HepG2 (cell line): ENCODE measurements at regions not wholly inside any gene's neighbourhood (a gene's known extent, or its start where the extent isn't known, plus 50 kb on each side); places are given as distances from the start of the nearest gene placed in this dataset.

Experiments
- ATAC-seq: fragments of 200-7000 bp; cut with Tn5 transposase; 3 replicates; pipeline ENCODE4 v1.9.1; 2020; ENCODE audit warnings: mild to moderate bottlenecking, moderate library complexity
- BruUV-seq: library from RNA; stranded (reverse); fragments of 400-500 nt; replicated peaks from 2 replicates; lab custom pipeline; 2021; lab: Mats Ljungman, UMichigan
- CTCF ChIA-PET: fragments of 300-600 bp; formaldehyde crosslinking; extraction: SDS; loops from one replicate; lab custom pipeline; 2021; ENCODE audit warnings: low total read pairs, inconsistent platforms, low intra/inter-chr PET ratio; lab: Yijun Ruan, JAX
- POLR2A ChIA-PET: fragments of 350-600 bp; sonication (Branson Sonifier 250); formaldehyde crosslinking; loops from one replicate; lab custom pipeline; 2020; ENCODE audit warnings: antibody characterized with exemption, inconsistent platforms; lab: Yijun Ruan, JAX
- DNase-seq: peaks from one replicate; pipeline ENCODE4 v3.0.0-alpha.2; 2015; ENCODE audit warnings: low spot score
- FAIRE-seq: peaks from 3 replicates; lab custom pipeline; 2011; peaks lifted over from hg19 to GRCh38; lab: Jason Lieb, UNC
- H2AFZ ChIP-seq: one replicate; pipeline ENCODE4 v1.6.1; 2011; ENCODE audit warnings: low read length, inconsistent platforms
- H3K27ac ChIP-seq: fragments of 300-600 bp; 3 replicates; pipeline ENCODE4 v1.8.0; 2011; ENCODE audit warnings: mixed run types, mild to moderate bottlenecking, mixed read lengths, low read length, inconsistent platforms; ENCODE audit not compliant: insufficient read depth; ENCODE audit errors: extremely low read length
- H3K27me3 ChIP-seq, 2 experiments: fragments of 200-600 bp in 1 of 2; 2 replicates in 1 of 2; 3 replicates in 1 of 2; pipeline versions ENCODE4 v1.6.0 to v1.8.0; 2011; ENCODE audit warnings: low read length in 2 of 2, mild to moderate bottlenecking in 2 of 2, moderate library complexity in 2 of 2, inconsistent platforms in 1 of 2; ENCODE audit not compliant: insufficient read depth in 2 of 2, control insufficient read depth in 1 of 2
- H3K36me3 ChIP-seq, 2 experiments: fragments of 200-600 bp in 1 of 2; replicated peaks in 1 of 2; 2 replicates in 1 of 2; 3 replicates in 1 of 2; pipeline versions ENCODE4 v1.5.1 to v1.8.0; 2011; ENCODE audit warnings: low read length in 2 of 2, inconsistent platforms in 1 of 2; ENCODE audit not compliant: insufficient read depth in 2 of 2, control insufficient read depth in 1 of 2
- H3K4me1 ChIP-seq: 2 replicates; pipeline ENCODE4 v1.5.1; 2012; ENCODE audit warnings: low read length, inconsistent platforms; ENCODE audit not compliant: insufficient read depth
- H3K4me2 ChIP-seq: 2 replicates; pipeline ENCODE4 v1.6.0; 2011; ENCODE audit warnings: low read depth, low read length, inconsistent platforms
- H3K4me3 ChIP-seq, 3 experiments: fragments of 200-600 bp in 1 of 3; sonication (generic), shearing (Covaris generic) in 1 of 3; replicated peaks in 1 of 3; 2 replicates each; pipeline ENCODE4 v1.5.1; 2011 to 2016; ENCODE audit warnings: low read length in 3 of 3, inconsistent platforms in 2 of 3, low read depth in 2 of 3, mild to moderate bottlenecking in 2 of 3, control low read depth in 1 of 3, mixed read lengths in 1 of 3; ENCODE audit not compliant: insufficient read depth in 1 of 3
- H3K79me2 ChIP-seq: one replicate; pipeline ENCODE4 v1.6.1; 2011; ENCODE audit warnings: low read length, inconsistent platforms; ENCODE audit not compliant: insufficient read depth
- H3K9ac ChIP-seq: 2 replicates; pipeline ENCODE4 v1.6.0; 2011; ENCODE audit warnings: mild to moderate bottlenecking, low read depth, low read length, inconsistent platforms; ENCODE audit not compliant: insufficient read depth
- H3K9me3 ChIP-seq: 2 replicates; pipeline ENCODE4 v1.5.1; 2012; ENCODE audit warnings: mild to moderate bottlenecking, low read length
- H4K20me1 ChIP-seq: 2 replicates; pipeline ENCODE4 v1.6.0; 2011; ENCODE audit warnings: inconsistent platforms, mild to moderate bottlenecking, low read length, moderate library complexity; ENCODE audit not compliant: insufficient read depth
- CAMTA2 ChIP-seq: sonication (generic); formaldehyde crosslinking; IDR thresholded peaks from 2 replicates; pipeline ENCODE4 v1.4.0; 2020; ENCODE audit warnings: mild to moderate bottlenecking, missing genetic modification reagents, borderline replicate concordance
- CBX5 ChIP-seq: sonication (generic); formaldehyde crosslinking; IDR thresholded peaks from 2 replicates; pipeline ENCODE4 v1.4.0; 2020; ENCODE audit warnings: missing genetic modification reagents, borderline replicate concordance
- CHD2 ChIP-seq: IDR thresholded peaks from 2 replicates; pipeline ENCODE4 v1.6.1; 2011; ENCODE audit warnings: low read depth, low read length, improper control_type of control experiment
- ETV6 ChIP-seq: sonication (generic); formaldehyde crosslinking; conservative IDR thresholded peaks from 2 replicates; pipeline ENCODE4 v1.4.0; 2020; ENCODE audit warnings: missing genetic modification reagents
- HOXA5 ChIP-seq: sonication (generic); formaldehyde crosslinking; IDR thresholded peaks from 2 replicates; pipeline ENCODE4 v1.4.0; 2020; ENCODE audit warnings: missing genetic modification reagents
- JUND ChIP-seq: sonication (generic); formaldehyde crosslinking; IDR thresholded peaks from 2 replicates; pipeline ENCODE4 v1.8.0; 2022; ENCODE audit warnings: mild to moderate bottlenecking, missing genetic modification reagents
- MAFK ChIP-seq, 2 experiments: IDR thresholded peaks in 1 of 2; conservative IDR thresholded peaks in 1 of 2; 2 replicates each; pipeline ENCODE4 v1.6.1; 2011; ENCODE audit warnings: improper control_type of control experiment in 2 of 2, low read length in 2 of 2
- MEIS2 ChIP-seq: sonication (generic); formaldehyde crosslinking; IDR thresholded peaks from 2 replicates; pipeline ENCODE4 v1.9.0; 2021; ENCODE audit warnings: mild to moderate bottlenecking, missing genetic modification reagents
- MLX ChIP-seq: IDR thresholded peaks from 2 replicates; pipeline ENCODE4 v1.6.1; 2016
- NFE2 ChIP-seq: sonication (generic); formaldehyde crosslinking; IDR thresholded peaks from 2 replicates; pipeline ENCODE4 v1.4.0; 2020; ENCODE audit warnings: missing genetic modification reagents
- NFYC ChIP-seq: IDR thresholded peaks from 2 replicates; pipeline ENCODE4 v1.6.1; 2016; ENCODE audit warnings: missing genetic modification reagents, missing compliant biosample characterization
- SOX6 ChIP-seq, 2 experiments: fragments of 450-650 bp in 1 of 2; sonication (generic) in 1 of 2; formaldehyde crosslinking in 1 of 2; IDR thresholded peaks; 2 replicates each; pipeline versions ENCODE4 v1.4.0 to v1.6.1; 2017 to 2020; ENCODE audit warnings: antibody characterized with exemption in 1 of 2, mild to moderate bottlenecking in 1 of 2, missing genetic modification reagents in 1 of 2
- THAP7 ChIP-seq: sonication (generic); formaldehyde crosslinking; IDR thresholded peaks from 2 replicates; pipeline ENCODE4 v1.8.1; 2023; ENCODE audit warnings: mild to moderate bottlenecking, missing genetic modification reagents
- ZNF326 ChIP-seq: sonication (generic); formaldehyde crosslinking; IDR thresholded peaks from 2 replicates; pipeline ENCODE4 v1.4.0; 2020; ENCODE audit warnings: missing genetic modification reagents, borderline replicate concordance
- ZZZ3 ChIP-seq: sonication (generic); formaldehyde crosslinking; IDR thresholded peaks from 2 replicates; pipeline ENCODE4 v1.4.0; 2020; ENCODE audit warnings: missing genetic modification reagents, mild to moderate bottlenecking, borderline replicate concordance
- WGBS: methylation state at CpG from one replicate; pipeline ENCODE4 v1.1.6; 2017; ENCODE audit warnings: low lambda C conversion rate; 5-methylcytosine and 5-hydroxymethylcytosine counted together
- in situ Hi-C: cut with HindIII; loops from 2 replicates; pipeline ENCODE4 v1.10.0; 2017; ENCODE audit warnings: low pct_unique_long_range_greater_than_20kb; ENCODE audit not compliant: extremely low pct_ligation_motif_present
- intact Hi-C: fragments of 100-400 bp; cut with micrococcal nuclease; formaldehyde crosslinking; loops from one replicate; pipeline ENCODE4 v1.10.0; 2022; ENCODE audit not compliant: unreplicated experiment
- TF ChIP-seq, protein P1 (sequence below): sonication (generic); formaldehyde crosslinking; IDR thresholded peaks from 2 replicates; pipeline ENCODE4 v1.4.0; 2020; ENCODE audit warnings: mild to moderate bottlenecking, missing genetic modification reagents
- TF ChIP-seq, protein P2 (sequence below): sonication (generic); formaldehyde crosslinking; IDR thresholded peaks from 2 replicates; pipeline ENCODE4 v1.4.0; 2020; ENCODE audit warnings: mild to moderate bottlenecking, missing genetic modification reagents

DNA sequence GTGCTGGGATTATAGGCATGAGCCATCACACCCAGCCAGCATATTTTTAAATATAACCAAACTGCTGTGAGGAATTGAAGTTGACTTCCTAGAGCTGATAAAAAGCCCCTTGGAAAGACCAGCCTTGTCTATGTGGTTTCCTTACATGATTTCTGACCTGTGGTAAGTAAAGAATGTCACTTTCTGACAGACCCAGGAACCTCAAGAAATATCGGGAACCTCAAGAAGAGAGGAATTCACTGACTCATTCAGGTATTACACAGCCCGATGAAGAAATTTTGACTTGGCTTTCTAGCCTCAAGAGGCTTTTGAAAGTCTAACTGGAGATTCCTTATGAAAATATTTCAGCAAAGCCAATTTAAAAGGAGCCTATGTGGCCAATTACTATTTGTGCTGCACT, 71.8 kb downstream of the FOXF2 start:
- peaks cover 1 to 22% of the 10 kb centered on the region in 2 experiments; a peak in 2 of 5 replicates for H3K27me3 ChIP-seq
- WGBS = 54% methylated on average over 2 of the region's 2 CpGs
- ATAC-seq (no peak), FAIRE-seq (no peak), DNase-seq (no peak)
- no peaks in the 10 kb centered on the region for H3K4me1 ChIP-seq
- POLR2A ChIA-PET = no interaction called here
- H3K27ac ChIP-seq = no peak overlapping the region
- no peaks in the 10 kb centered on the region for H4K20me1 ChIP-seq
- no peaks in the 10 kb centered on the region for H3K9me3 ChIP-seq
- no peaks in the 10 kb centered on the region for H3K79me2 ChIP-seq
- TF ChIP-seq JUND (no peak), CHD2 (no peak), SOX6 (IDR thresholded peaks at IDR 0.05) (no peak), SOX6 (CRISPR knock-in tag; IDR thresholded peaks at IDR 0.05) (no peak), MEIS2 (CRISPR knock-in tag) (no peak), ZNF326 (CRISPR knock-in tag) (no peak), ETV6 (CRISPR knock-in tag) (no peak), MAFK (conservative IDR thresholded peaks at IDR 0.05 in 1 of 2, IDR thresholded peaks at IDR 0.05 in 1 of 2; ENCODE audit: low read length in 2 of 2) (no peak), THAP7 (no peak), HOXA5 (CRISPR knock-in tag) (no peak), NFE2 (CRISPR knock-in tag) (no peak)
- H3K9ac ChIP-seq = no peak overlapping the region
- no peak overlapping the region for H3K4me3 ChIP-seq
- in situ Hi-C loops = no loop called here
- CTCF ChIA-PET = no interaction called here
- intact Hi-C loops = no loop called here
- no peak overlapping the region for H2AFZ ChIP-seq
- H3K36me3 ChIP-seq = no peaks in the 10 kb centered on the region
- no peak overlapping the region for H3K4me2 ChIP-seq
- no TSS peak for BruUV-seq

DNA sequence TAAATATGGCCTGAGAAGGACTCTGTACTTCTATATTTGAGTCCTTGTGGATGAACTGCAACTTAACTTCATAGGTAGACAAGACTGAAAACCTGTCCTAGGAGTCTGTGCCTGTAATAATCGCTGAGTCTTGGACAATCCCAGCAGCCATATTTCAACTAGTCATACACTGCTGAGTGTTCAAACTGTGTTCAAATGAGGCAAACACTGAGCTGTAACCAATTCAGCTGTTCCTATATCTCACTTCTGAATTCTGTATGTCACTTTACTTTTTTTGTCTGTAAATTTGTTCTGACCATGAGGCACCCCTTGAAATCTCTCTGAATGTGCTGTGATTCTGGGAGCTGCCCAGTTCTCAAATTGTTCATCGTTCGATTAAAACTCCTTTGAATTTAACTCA, 72.4 kb downstream of the FOXF2 start:
- H3K9ac ChIP-seq = no peak overlapping the region
- no peak overlapping the region for H2AFZ ChIP-seq
- H3K4me3 ChIP-seq = no peak overlapping the region
- no peaks in the 10 kb centered on the region for H3K36me3 ChIP-seq
- FAIRE-seq = no peak
- POLR2A ChIA-PET = no interaction called here
- H3K79me2 ChIP-seq = no peaks in the 10 kb centered on the region
- peaks cover 1 to 22% of the 10 kb centered on the region in 2 experiments; a peak in 2 of 5 replicates for H3K27me3 ChIP-seq
- intact Hi-C loops (no loop called here), in situ Hi-C loops (no loop called here)
- H3K9me3 ChIP-seq = no peaks in the 10 kb centered on the region
- no peak overlapping the region for H3K4me2 ChIP-seq
- no peak for ATAC-seq
- no TSS peak for BruUV-seq
- WGBS = 48% methylated on average over 3 of the region's 3 CpGs
- no peaks in the 10 kb centered on the region for H4K20me1 ChIP-seq
- no peaks in the 10 kb centered on the region for H3K4me1 ChIP-seq
- DNase-seq = no peak
- no peak overlapping the region for H3K27ac ChIP-seq
- CTCF ChIA-PET = no interaction called here
- TF ChIP-seq CAMTA2 (CRISPR knock-in tag) (no peak), MLX (CRISPR knock-in tag) (no peak), ZZZ3 (CRISPR knock-in tag) (no peak), NFYC (no peak), CBX5 (CRISPR knock-in tag) (no peak)
- TF ChIP-seq, protein P1, sequence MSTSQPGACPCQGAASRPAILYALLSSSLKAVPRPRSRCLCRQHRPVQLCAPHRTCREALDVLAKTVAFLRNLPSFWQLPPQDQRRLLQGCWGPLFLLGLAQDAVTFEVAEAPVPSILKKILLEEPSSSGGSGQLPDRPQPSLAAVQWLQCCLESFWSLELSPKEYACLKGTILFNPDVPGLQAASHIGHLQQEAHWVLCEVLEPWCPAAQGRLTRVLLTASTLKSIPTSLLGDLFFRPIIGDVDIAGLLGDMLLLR (CRISPR knock-in tag) = no peak
- TF ChIP-seq, protein P2, sequence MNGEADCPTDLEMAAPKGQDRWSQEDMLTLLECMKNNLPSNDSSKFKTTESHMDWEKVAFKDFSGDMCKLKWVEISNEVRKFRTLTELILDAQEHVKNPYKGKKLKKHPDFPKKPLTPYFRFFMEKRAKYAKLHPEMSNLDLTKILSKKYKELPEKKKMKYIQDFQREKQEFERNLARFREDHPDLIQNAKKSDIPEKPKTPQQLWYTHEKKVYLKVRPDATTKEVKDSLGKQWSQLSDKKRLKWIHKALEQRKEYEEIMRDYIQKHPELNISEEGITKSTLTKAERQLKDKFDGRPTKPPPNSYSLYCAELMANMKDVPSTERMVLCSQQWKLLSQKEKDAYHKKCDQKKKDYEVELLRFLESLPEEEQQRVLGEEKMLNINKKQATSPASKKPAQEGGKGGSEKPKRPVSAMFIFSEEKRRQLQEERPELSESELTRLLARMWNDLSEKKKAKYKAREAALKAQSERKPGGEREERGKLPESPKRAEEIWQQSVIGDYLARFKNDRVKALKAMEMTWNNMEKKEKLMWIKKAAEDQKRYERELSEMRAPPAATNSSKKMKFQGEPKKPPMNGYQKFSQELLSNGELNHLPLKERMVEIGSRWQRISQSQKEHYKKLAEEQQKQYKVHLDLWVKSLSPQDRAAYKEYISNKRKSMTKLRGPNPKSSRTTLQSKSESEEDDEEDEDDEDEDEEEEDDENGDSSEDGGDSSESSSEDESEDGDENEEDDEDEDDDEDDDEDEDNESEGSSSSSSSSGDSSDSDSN (CRISPR knock-in tag) = no peak
